Spleen (tissue), 7 donors: ENCODE measurements at regions not wholly inside any gene's neighbourhood (a gene's known extent, or its start where the extent isn't known, plus 50 kb on each side); places are given as distances from the start of the nearest gene placed in this dataset.

Experiments
- CTCF ChIP-seq, 11 experiments: fragments of 200-600 bp in 7 of 11; fragments of 450-650 bp in 4 of 11; sonication (generic) in 4 of 11; IDR thresholded peaks in 8 of 11; conservative IDR thresholded peaks in 3 of 11; 1 replicate in 7 of 11; 2 replicates in 4 of 11; pipeline versions ENCODE4 v1.4.0 to v1.8.0; 2016 to 2021; ENCODE audit warnings: antibody characterized with exemption in 11 of 11, inconsistent platforms in 4 of 11, mild to moderate bottlenecking in 1 of 11
- POLR2A ChIP-seq, 3 donors: fragments of 450-650 bp; IDR thresholded peaks; one replicate each; pipeline ENCODE4 v1.5.1; 2017; ENCODE audit warnings: antibody characterized with exemption in 3 of 3, mild to moderate bottlenecking in 1 of 3
- donor health status: DM: no; HTN: no; CAD: no; lungs with moderate emphysema.
- donor health status: DM: no; HTN: no; CAD: no.
- donor health status: DM: no; HTN: no; CAD: no.

- TF ChIP-seq CTCF (IDR thresholded peaks at IDR 0.05 in 8 of 11, conservative IDR thresholded peaks at IDR 0.05 in 3 of 11): no peak
- no peak for TF ChIP-seq POLR2A (IDR thresholded peaks at IDR 0.05)
These were observed 197.0 kb upstream of the DMAC1 start for GRCh38 chr9:7996558-7996957.
